ENCODE measurements at regions not wholly inside any gene's neighbourhood (a gene's known extent, or its start where the extent isn't known, plus 50 kb on each side); places are given as distances from the start of the nearest gene placed in this dataset.

- no peak for DNase-seq (ENCODE audit: low read depth in 2 of 2)
Measured at GRCh38 chr14:98974113-98974512, 297.9 kb downstream of the BCL11B start.

GRCh38 chr14:98976271-98976670 lies 295.7 kb downstream of the BCL11B start:
- no peak for DNase-seq (ENCODE audit: low read depth in 2 of 2)

- DNase-seq (ENCODE audit: low read depth in 2 of 2) = no peak
Measured at GRCh38 chr14:98977451-98977850, 294.5 kb downstream of the BCL11B start.

- no peak for DNase-seq (ENCODE audit: low read depth in 2 of 2)
Measured at GRCh38 chr14:98982986-98983385, 289.0 kb downstream of the BCL11B start.

- DNase-seq (ENCODE audit: low read depth in 2 of 2) = no peak
Measured at GRCh38 chr14:98984027-98984718, 287.8 kb downstream of the BCL11B start.

- DNase-seq (ENCODE audit: low read depth in 2 of 2) = peak; percentile 23 to 45
Measured at GRCh38 chr14:98984719-98985041, 287.3 kb downstream of the BCL11B start.

GRCh38 chr14:98993818-98994217 lies 278.2 kb downstream of the BCL11B start:
- no peak for DNase-seq (ENCODE audit: low read depth in 2 of 2)

GRCh38 chr14:98994561-98994960 lies 277.4 kb downstream of the BCL11B start:
- no peak for DNase-seq (ENCODE audit: low read depth in 2 of 2)

- DNase-seq (ENCODE audit: low read depth in 2 of 2) = no peak
Measured at GRCh38 chr14:98997526-98998205, 274.3 kb downstream of the BCL11B start.

GRCh38 chr14:98999345-98999744 lies 272.7 kb downstream of the BCL11B start:
- no peak for DNase-seq (ENCODE audit: low read depth in 2 of 2)

- DNase-seq (ENCODE audit: low read depth in 2 of 2) = no peak
Measured at GRCh38 chr14:98999901-99000300, 272.1 kb downstream of the BCL11B start.

GRCh38 chr14:99001241-99001640 lies 270.8 kb downstream of the BCL11B start:
- DNase-seq (ENCODE audit: low read depth in 2 of 2) = no peak

GRCh38 chr14:99003646-99004045 lies 268.4 kb downstream of the BCL11B start:
- DNase-seq (ENCODE audit: low read depth in 2 of 2) = no peak

GRCh38 chr14:99004112-99004511 lies 267.9 kb downstream of the BCL11B start:
- DNase-seq (ENCODE audit: low read depth in 2 of 2) = no peak

GRCh38 chr14:99006276-99006675 lies 265.7 kb downstream of the BCL11B start:
- DNase-seq (ENCODE audit: low read depth in 2 of 2) = no peak

- DNase-seq (ENCODE audit: low read depth in 2 of 2) = no peak
Measured at GRCh38 chr14:99007795-99008194, 264.2 kb downstream of the BCL11B start.

GRCh38 chr14:99009871-99010270 lies 262.1 kb downstream of the BCL11B start:
- no peak for DNase-seq (ENCODE audit: low read depth in 2 of 2)

GRCh38 chr14:99011385-99011784 lies 260.6 kb downstream of the BCL11B start:
- DNase-seq (ENCODE audit: low read depth in 2 of 2) = no peak

GRCh38 chr14:99012703-99013102 lies 259.3 kb downstream of the BCL11B start:
- DNase-seq (ENCODE audit: low read depth in 2 of 2) = no peak

- no peak for DNase-seq (ENCODE audit: low read depth in 2 of 2)
Measured at GRCh38 chr14:99015833-99016232, 256.2 kb downstream of the BCL11B start.

- no peak for DNase-seq (ENCODE audit: low read depth in 2 of 2)
Measured at GRCh38 chr14:99023371-99023770, 248.6 kb downstream of the BCL11B start.

- no peak for DNase-seq (ENCODE audit: low read depth in 2 of 2)
Measured at GRCh38 chr14:99024926-99025325, 247.1 kb downstream of the BCL11B start.

GRCh38 chr14:99025418-99025817 lies 246.6 kb downstream of the BCL11B start:
- no peak for DNase-seq (ENCODE audit: low read depth in 2 of 2)

GRCh38 chr14:99026471-99026870 lies 245.5 kb downstream of the BCL11B start:
- no peak for DNase-seq (ENCODE audit: low read depth in 2 of 2)

Measured in stimulated activated CD8-positive, alpha-beta memory T cell treated with anti-CD3 and anti-CD28 coated beads, Interleukin-2, amount 100 ng/mL, for 1 hour (primary cell).